Gastroesophageal sphincter (tissue), 3 donors: ENCODE measurements at regions not wholly inside any gene's neighbourhood (a gene's known extent, or its start where the extent isn't known, plus 50 kb on each side); places are given as distances from the start of the nearest gene placed in this dataset.

ENCODE experiments used
- CTCF ChIP-seq, 4 experiments: fragments of 200-600 bp in 2 of 4; fragments of 450-650 bp in 2 of 4; sonication (generic) in 1 of 4; IDR thresholded peaks; one replicate each; pipeline ENCODE4 v1.5.1; 2017 to 2019; ENCODE audit warnings: antibody characterized with exemption in 4 of 4, mild to moderate bottlenecking in 2 of 4, moderate library complexity in 2 of 4
- EP300 ChIP-seq: sonication (generic); formaldehyde crosslinking; IDR thresholded peaks from one replicate; pipeline ENCODE4 v1.6.1; 2017; ENCODE audit warnings: antibody characterized with exemption, mild to moderate bottlenecking
- POLR2AphosphoS5 ChIP-seq: sonication (generic); formaldehyde crosslinking; IDR thresholded peaks from one replicate; pipeline ENCODE4 v1.6.1; 2017; ENCODE audit warnings: antibody characterized with exemption

GRCh38 chr6:142635130-142635529, 309.8 kb downstream of the HIVEP2 start:
- no peak for TF ChIP-seq CTCF (IDR thresholded peaks at IDR 0.05)
- TF ChIP-seq EP300: no peak
- no peak for TF ChIP-seq POLR2AphosphoS5
